ENCODE measurements at regions not wholly inside any gene's neighbourhood (a gene's known extent, or its start where the extent isn't known, plus 50 kb on each side); places are given as distances from the start of the nearest gene placed in this dataset.

- TF ChIP-seq CTCF (conservative IDR thresholded peaks at IDR 0.05; ENCODE audit: control insufficient read depth, insufficient read depth, low read depth, low read length), result no peak
Measured at GRCh38 chr11:98207086-98207485, 813.7 kb upstream of the CNTN5 start.

GRCh38 chr11:98227278-98227677 is 793.5 kb upstream of the CNTN5 start:
- H3K4me3 ChIP-seq (ENCODE audit: control insufficient read depth, low read depth, low read length), result no peak overlapping the region
- no peak for DNase-seq (ENCODE audit: low read depth)
- no peak for TF ChIP-seq CTCF (conservative IDR thresholded peaks at IDR 0.05; ENCODE audit: control insufficient read depth, insufficient read depth, low read depth, low read length)

More at GRCh38 chr11:98207086-98207485, 813.7 kb upstream of the CNTN5 start:
- H3K4me3 ChIP-seq (ENCODE audit: control insufficient read depth, low read depth, low read length), result no peak overlapping the region
- DNase-seq (ENCODE audit: low read depth), result no peak

GRCh38 chr11:98230678-98231077 is 790.1 kb upstream of the CNTN5 start:
- DNase-seq (ENCODE audit: low read depth), result no peak
- H3K4me3 ChIP-seq (ENCODE audit: control insufficient read depth, low read depth, low read length), result no peak overlapping the region
- TF ChIP-seq CTCF (conservative IDR thresholded peaks at IDR 0.05; ENCODE audit: control insufficient read depth, insufficient read depth, low read depth, low read length), result no peak

GRCh38 chr11:98234698-98235097 is 786.1 kb upstream of the CNTN5 start:
- DNase-seq (ENCODE audit: low read depth), result no peak
- no peak for TF ChIP-seq CTCF (conservative IDR thresholded peaks at IDR 0.05; ENCODE audit: control insufficient read depth, insufficient read depth, low read depth, low read length)
- H3K4me3 ChIP-seq (ENCODE audit: control insufficient read depth, low read depth, low read length), result no peak overlapping the region

GRCh38 chr11:98243897-98244296 is 776.9 kb upstream of the CNTN5 start:
- no peak for TF ChIP-seq CTCF (conservative IDR thresholded peaks at IDR 0.05; ENCODE audit: control insufficient read depth, insufficient read depth, low read depth, low read length)
- H3K4me3 ChIP-seq (ENCODE audit: control insufficient read depth, low read depth, low read length), result no peak overlapping the region
- no peak for DNase-seq (ENCODE audit: low read depth)

- no peak overlapping the region for H3K4me3 ChIP-seq (ENCODE audit: control insufficient read depth, low read depth, low read length)
- no peak for TF ChIP-seq CTCF (conservative IDR thresholded peaks at IDR 0.05; ENCODE audit: control insufficient read depth, insufficient read depth, low read depth, low read length)
Measured at GRCh38 chr11:98260983-98261382, 759.8 kb upstream of the CNTN5 start.

GRCh38 chr11:98277251-98277912 is 743.4 kb upstream of the CNTN5 start:
- no peak for DNase-seq (ENCODE audit: low read depth)
- TF ChIP-seq CTCF (conservative IDR thresholded peaks at IDR 0.05; ENCODE audit: control insufficient read depth, insufficient read depth, low read depth, low read length), result no peak
- H3K4me3 ChIP-seq (ENCODE audit: control insufficient read depth, low read depth, low read length), result no peak overlapping the region

More at GRCh38 chr11:98260983-98261382, 759.8 kb upstream of the CNTN5 start:
- DNase-seq (ENCODE audit: low read depth), result no peak

All from fibroblast of mammary gland (primary cell).